ENCODE measurements at regions not wholly inside any gene's neighbourhood (a gene's known extent, or its start where the extent isn't known, plus 50 kb on each side); places are given as distances from the start of the nearest gene placed in this dataset.

GRCh38 chr20:39381595-39381994 is 419.5 kb downstream of the DHX35 start:
- DNase-seq (ENCODE audit: low read depth) = no peak

- DNase-seq (ENCODE audit: low read depth) = no peak
Measured at GRCh38 chr20:39378776-39379175, 416.6 kb downstream of the DHX35 start.

- no peak for DNase-seq (ENCODE audit: low read depth)
Measured at GRCh38 chr20:39376788-39377187, 414.6 kb downstream of the DHX35 start.

- no peak for DNase-seq (ENCODE audit: low read depth)
Measured at GRCh38 chr20:39364320-39364719, 402.2 kb downstream of the DHX35 start.

- DNase-seq (ENCODE audit: low read depth) = no peak
Measured at GRCh38 chr20:39359981-39360620, 398.0 kb downstream of the DHX35 start.

- no peak for DNase-seq (ENCODE audit: low read depth)
Measured at GRCh38 chr20:39358052-39358451, 395.9 kb downstream of the DHX35 start.

- DNase-seq (ENCODE audit: low read depth) = no peak
Measured at GRCh38 chr20:39356908-39357307, 394.8 kb downstream of the DHX35 start.

GRCh38 chr20:39349240-39349639 is 387.1 kb downstream of the DHX35 start:
- no peak for DNase-seq (ENCODE audit: low read depth)

GRCh38 chr20:39347626-39348025 is 385.5 kb downstream of the DHX35 start:
- no peak for DNase-seq (ENCODE audit: low read depth)

- DNase-seq (ENCODE audit: low read depth) = no peak
Measured at GRCh38 chr20:39342463-39342862, 380.3 kb downstream of the DHX35 start.

- no peak for DNase-seq (ENCODE audit: low read depth)
Measured at GRCh38 chr20:39338469-39339376, 376.6 kb downstream of the DHX35 start.

- DNase-seq (ENCODE audit: low read depth) = no peak
Measured at GRCh38 chr20:39333211-39333610, 371.1 kb downstream of the DHX35 start.

GRCh38 chr20:39328347-39328746 is 366.2 kb downstream of the DHX35 start:
- no peak for DNase-seq (ENCODE audit: low read depth)

- no peak for DNase-seq (ENCODE audit: low read depth)
Measured at GRCh38 chr20:39326050-39326449, 363.9 kb downstream of the DHX35 start.

- no peak for DNase-seq (ENCODE audit: low read depth)
Measured at GRCh38 chr20:39318911-39319310, 356.8 kb downstream of the DHX35 start.

- no peak for DNase-seq (ENCODE audit: low read depth)
Measured at GRCh38 chr20:39312676-39313075, 350.5 kb downstream of the DHX35 start.

GRCh38 chr20:39311851-39312506 is 349.8 kb downstream of the DHX35 start:
- DNase-seq (ENCODE audit: low read depth) = no peak

- DNase-seq (ENCODE audit: low read depth) = no peak
Measured at GRCh38 chr20:39310363-39310995, 348.3 kb downstream of the DHX35 start.

GRCh38 chr20:39309458-39309857 is 347.3 kb downstream of the DHX35 start:
- no peak for DNase-seq (ENCODE audit: low read depth)

GRCh38 chr20:39302312-39302711 is 340.2 kb downstream of the DHX35 start:
- no peak for DNase-seq (ENCODE audit: low read depth)

- DNase-seq (ENCODE audit: low read depth) = no peak
Measured at GRCh38 chr20:39299783-39300182, 337.6 kb downstream of the DHX35 start.

All from activated T-helper 9 cell treated with anti-CD3 and anti-CD28 coated beads, Interleukin-2, amount 50 U/mL, for 16 hours (primary cell).